ENCODE measurements at regions not wholly inside any gene's neighbourhood (a gene's known extent, or its start where the extent isn't known, plus 50 kb on each side); places are given as distances from the start of the nearest gene placed in this dataset.

DNA sequence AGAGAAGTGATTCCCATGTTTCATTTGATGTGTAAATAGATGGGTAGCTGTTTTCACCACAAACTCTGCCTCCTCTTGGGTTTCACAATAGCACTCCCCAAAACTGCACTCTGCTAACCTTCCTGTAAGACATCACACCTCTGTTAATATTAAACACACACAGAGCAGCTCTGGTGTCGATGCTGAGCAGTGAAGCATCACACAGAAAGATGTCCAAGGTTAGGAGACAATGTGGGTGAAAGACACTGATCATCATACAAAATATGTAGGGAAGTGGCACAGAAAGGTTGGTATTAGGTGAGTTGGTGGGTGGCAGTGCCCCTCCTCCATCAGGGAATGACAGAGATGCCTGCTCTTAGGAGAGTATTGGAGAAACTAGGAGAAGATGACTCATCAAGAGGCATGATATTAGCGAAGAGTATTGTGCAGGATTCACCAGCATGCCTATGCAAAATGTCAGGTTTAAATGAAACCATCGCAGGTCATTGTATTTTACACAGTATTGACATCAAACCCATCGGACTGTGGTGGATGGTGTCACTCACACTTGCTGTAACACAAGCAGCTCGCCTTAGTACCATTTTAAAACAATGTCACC is 199.7 kb downstream of the TBXT start:
- TF ChIP-seq, protein P1, sequence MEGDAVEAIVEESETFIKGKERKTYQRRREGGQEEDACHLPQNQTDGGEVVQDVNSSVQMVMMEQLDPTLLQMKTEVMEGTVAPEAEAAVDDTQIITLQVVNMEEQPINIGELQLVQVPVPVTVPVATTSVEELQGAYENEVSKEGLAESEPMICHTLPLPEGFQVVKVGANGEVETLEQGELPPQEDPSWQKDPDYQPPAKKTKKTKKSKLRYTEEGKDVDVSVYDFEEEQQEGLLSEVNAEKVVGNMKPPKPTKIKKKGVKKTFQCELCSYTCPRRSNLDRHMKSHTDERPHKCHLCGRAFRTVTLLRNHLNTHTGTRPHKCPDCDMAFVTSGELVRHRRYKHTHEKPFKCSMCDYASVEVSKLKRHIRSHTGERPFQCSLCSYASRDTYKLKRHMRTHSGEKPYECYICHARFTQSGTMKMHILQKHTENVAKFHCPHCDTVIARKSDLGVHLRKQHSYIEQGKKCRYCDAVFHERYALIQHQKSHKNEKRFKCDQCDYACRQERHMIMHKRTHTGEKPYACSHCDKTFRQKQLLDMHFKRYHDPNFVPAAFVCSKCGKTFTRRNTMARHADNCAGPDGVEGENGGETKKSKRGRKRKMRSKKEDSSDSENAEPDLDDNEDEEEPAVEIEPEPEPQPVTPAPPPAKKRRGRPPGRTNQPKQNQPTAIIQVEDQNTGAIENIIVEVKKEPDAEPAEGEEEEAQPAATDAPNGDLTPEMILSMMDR (tag by site-specific recombination; IDR thresholded peaks at IDR 0.05) = no peak
- TF ChIP-seq, protein P2, sequence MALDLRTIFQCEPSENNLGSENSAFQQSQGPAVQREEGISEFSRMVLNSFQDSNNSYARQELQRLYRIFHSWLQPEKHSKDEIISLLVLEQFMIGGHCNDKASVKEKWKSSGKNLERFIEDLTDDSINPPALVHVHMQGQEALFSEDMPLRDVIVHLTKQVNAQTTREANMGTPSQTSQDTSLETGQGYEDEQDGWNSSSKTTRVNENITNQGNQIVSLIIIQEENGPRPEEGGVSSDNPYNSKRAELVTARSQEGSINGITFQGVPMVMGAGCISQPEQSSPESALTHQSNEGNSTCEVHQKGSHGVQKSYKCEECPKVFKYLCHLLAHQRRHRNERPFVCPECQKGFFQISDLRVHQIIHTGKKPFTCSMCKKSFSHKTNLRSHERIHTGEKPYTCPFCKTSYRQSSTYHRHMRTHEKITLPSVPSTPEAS (tag by site-specific recombination; IDR thresholded peaks at IDR 0.05) = no peak
- no peak for TF ChIP-seq ZBTB7A (tag by site-specific recombination; IDR thresholded peaks at IDR 0.05; ENCODE audit: low read depth)
- no peak for TF ChIP-seq GLI4 (tag by site-specific recombination; IDR thresholded peaks at IDR 0.05)
- no peak for TF ChIP-seq SP2 (tag by site-specific recombination; IDR thresholded peaks at IDR 0.05)
- TF ChIP-seq ZNF768 (tag by site-specific recombination; IDR thresholded peaks at IDR 0.05) = no peak

Measured in HEK293 (cell line).